BLaER1 treated with 17β-estradiol and CSF1 and Interleukin-3, amounts not matched to agents 10 nM and 100 nM (cell line): ENCODE measurements at regions not wholly inside any gene's neighbourhood (a gene's known extent, or its start where the extent isn't known, plus 50 kb on each side); places are given as distances from the start of the nearest gene placed in this dataset.

Source experiments
- H3K27ac ChIP-seq, 11 experiments: shearing (Covaris generic); formaldehyde crosslinking; 2 replicates each; pipeline ENCODE4 v1.8.1; 2022
- H3K27me3 ChIP-seq, 11 experiments: shearing (Covaris generic); formaldehyde crosslinking; 2 replicates each; pipeline ENCODE4 v1.8.1; 2022
- H3K36me3 ChIP-seq, 11 experiments: shearing (Covaris generic); formaldehyde crosslinking; 2 replicates each; pipeline ENCODE4 v1.8.1; 2022
- H3K4me1 ChIP-seq, 10 experiments: shearing (Covaris generic); formaldehyde crosslinking; 2 replicates each; pipeline ENCODE4 v1.8.1; 2022
- H3K4me2 ChIP-seq, 11 experiments: shearing (Covaris generic); formaldehyde crosslinking; 2 replicates each; pipeline ENCODE4 v1.8.1; 2022
- H3K4me3 ChIP-seq, 10 experiments: shearing (Covaris generic); formaldehyde crosslinking; 2 replicates each; pipeline ENCODE4 v1.8.1; 2022
- H3K9ac ChIP-seq, 11 experiments: shearing (Covaris generic); formaldehyde crosslinking; 2 replicates each; pipeline ENCODE4 v1.8.1; 2022
- H3K9me3 ChIP-seq, 11 experiments: shearing (Covaris generic); formaldehyde crosslinking; replicated peaks in 1 of 11; 2 replicates each; pipeline ENCODE4 v1.8.1; 2022
- H4K20me1 ChIP-seq, 11 experiments: shearing (Covaris generic); formaldehyde crosslinking; 2 replicates each; pipeline ENCODE4 v1.8.1; 2022
- Cebpa-rat ChIP-seq, 11 experiments: shearing (Covaris generic); IDR thresholded peaks; 2 replicates each; pipeline ENCODE4 v1.8.1; 2022

- Histone ChIP-seq H4K20me1 (peaks cover 0 to 5% (median 0%) of the 10 kb centered on the region in 11 experiments; a peak in 1 of 22 replicates), H3K4me1 (no peaks in the 10 kb centered on the region), H3K27me3 (no peaks in the 10 kb centered on the region), H3K9me3 (no peaks in the 10 kb centered on the region), H3K27ac (no peak overlapping the region), H3K36me3 (no peaks in the 10 kb centered on the region), H3K4me3 (no peak overlapping the region), H3K9ac (no peak overlapping the region), H3K4me2 (no peak overlapping the region)
- no peak for TF ChIP-seq Cebpa-rat (IDR thresholded peaks at IDR 0.05)
These were observed 203.6 kb upstream of the GRIK3 start for GRCh38 chr1:37237948-37238347.

DNA sequence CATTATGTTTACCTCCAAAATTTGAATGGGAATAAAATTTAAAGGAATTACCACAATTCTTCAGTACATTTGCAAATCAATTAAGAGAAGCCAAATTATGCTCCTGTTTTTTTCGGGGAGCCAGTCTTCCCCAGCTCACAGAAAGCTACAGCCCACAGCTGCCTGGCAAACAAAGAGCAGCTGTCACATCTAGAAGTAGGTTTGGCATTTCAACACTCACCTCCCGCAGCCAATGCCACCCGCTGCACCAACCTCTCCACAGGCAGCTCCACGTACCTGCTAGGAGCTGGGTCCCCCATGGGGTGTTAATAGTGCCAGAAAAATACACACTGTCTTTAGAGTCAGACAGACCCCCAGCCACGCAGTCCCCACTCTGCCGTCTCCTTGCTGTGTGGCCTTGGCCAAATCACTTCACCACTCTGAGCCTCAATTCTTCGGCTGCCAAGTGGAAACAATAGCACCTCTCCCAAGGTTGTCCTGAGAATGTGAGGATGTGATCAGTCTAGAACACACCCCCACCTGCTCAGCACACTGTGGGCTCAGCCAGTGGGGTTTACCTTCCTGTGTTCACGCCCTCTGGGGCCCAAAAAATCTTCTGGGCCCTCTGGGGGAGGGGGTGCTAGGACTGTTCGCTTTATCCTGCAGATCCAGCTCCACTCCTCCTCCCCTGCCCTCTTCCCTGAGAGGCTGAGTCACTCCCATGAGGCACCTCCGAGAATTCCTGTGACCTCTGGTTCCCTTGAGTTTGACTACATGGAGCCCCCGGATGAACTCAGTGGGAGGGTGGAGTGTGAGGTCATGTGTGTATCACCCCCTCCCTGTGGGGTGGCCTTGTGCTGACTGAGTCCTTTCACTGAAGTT is 204.3 kb upstream of the GRIK3 start:
- TF ChIP-seq Cebpa-rat (IDR thresholded peaks at IDR 0.05) = no peak
- no peak overlapping the region for H3K4me3 ChIP-seq

GRCh38 chr1:37239225-37239740 is 205.0 kb upstream of the GRIK3 start:
- Histone ChIP-seq H3K27me3 (no peaks in the 10 kb centered on the region), H4K20me1 (peaks cover 0 to 5% (median 0%) of the 10 kb centered on the region in 11 experiments; a peak in 1 of 22 replicates), H3K9me3 (no peaks in the 10 kb centered on the region), H3K4me3 (no peak overlapping the region), H3K36me3 (no peaks in the 10 kb centered on the region), H3K4me1 (no peaks in the 10 kb centered on the region), H3K27ac (no peak overlapping the region), H3K4me2 (no peak overlapping the region), H3K9ac (no peak overlapping the region)
- TF ChIP-seq Cebpa-rat (IDR thresholded peaks at IDR 0.05) = no peak

More for the DNA sequence above, 204.3 kb upstream of the GRIK3 start:
- Histone ChIP-seq H4K20me1 (peaks cover 0 to 5% (median 0%) of the 10 kb centered on the region in 11 experiments; a peak in 1 of 22 replicates), H3K27ac (no peak overlapping the region), H3K4me1 (no peaks in the 10 kb centered on the region), H3K9ac (no peak overlapping the region), H3K9me3 (no peaks in the 10 kb centered on the region), H3K4me2 (no peak overlapping the region), H3K27me3 (no peaks in the 10 kb centered on the region), H3K36me3 (no peaks in the 10 kb centered on the region)

DNA sequence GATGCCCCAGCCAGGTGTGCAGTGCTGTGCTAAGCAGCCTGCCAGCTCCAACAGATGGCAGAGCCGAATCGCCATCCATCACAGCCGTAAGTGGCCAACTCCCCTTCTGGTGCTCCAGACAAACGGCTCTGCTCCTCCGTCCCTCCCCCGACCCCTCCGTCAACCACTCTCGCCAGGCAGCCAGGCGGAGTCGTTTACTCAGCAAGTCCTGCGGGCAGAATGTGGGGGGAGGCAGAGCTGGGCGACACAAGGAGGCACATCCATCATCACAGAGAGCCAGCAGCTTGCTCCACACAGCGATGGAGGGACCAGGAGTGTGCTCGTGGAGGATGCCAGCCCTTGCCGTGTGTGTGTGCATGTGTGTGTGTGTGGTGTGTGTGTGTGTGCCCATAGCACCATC is 206.6 kb upstream of the GRIK3 start:
- Histone ChIP-seq H4K20me1 (peaks cover 0 to 5% (median 0%) of the 10 kb centered on the region in 11 experiments; a peak in 1 of 22 replicates), H3K27ac (no peak overlapping the region), H3K4me1 (no peaks in the 10 kb centered on the region), H3K9ac (no peak overlapping the region), H3K27me3 (no peaks in the 10 kb centered on the region), H3K9me3 (no peaks in the 10 kb centered on the region), H3K36me3 (no peaks in the 10 kb centered on the region), H3K4me2 (no peak overlapping the region), H3K4me3 (no peak overlapping the region)
- no peak for TF ChIP-seq Cebpa-rat (IDR thresholded peaks at IDR 0.05)

- H3K4me2 ChIP-seq = no peak overlapping the region
- H3K27me3 ChIP-seq = no peaks in the 10 kb centered on the region
- no peak overlapping the region for H3K9ac ChIP-seq
- no peaks in the 10 kb centered on the region for H3K36me3 ChIP-seq
- H3K9me3 ChIP-seq = no peaks in the 10 kb centered on the region
- no peak for TF ChIP-seq Cebpa-rat (IDR thresholded peaks at IDR 0.05)
- no peak overlapping the region for H3K4me3 ChIP-seq
- peaks cover 0 to 5% (median 0%) of the 10 kb centered on the region in 11 experiments; a peak in 1 of 22 replicates for H4K20me1 ChIP-seq
- H3K4me1 ChIP-seq = no peaks in the 10 kb centered on the region
- H3K27ac ChIP-seq = no peak overlapping the region
These were observed 208.2 kb upstream of the GRIK3 start for GRCh38 chr1:37242501-37242900.

DNA sequence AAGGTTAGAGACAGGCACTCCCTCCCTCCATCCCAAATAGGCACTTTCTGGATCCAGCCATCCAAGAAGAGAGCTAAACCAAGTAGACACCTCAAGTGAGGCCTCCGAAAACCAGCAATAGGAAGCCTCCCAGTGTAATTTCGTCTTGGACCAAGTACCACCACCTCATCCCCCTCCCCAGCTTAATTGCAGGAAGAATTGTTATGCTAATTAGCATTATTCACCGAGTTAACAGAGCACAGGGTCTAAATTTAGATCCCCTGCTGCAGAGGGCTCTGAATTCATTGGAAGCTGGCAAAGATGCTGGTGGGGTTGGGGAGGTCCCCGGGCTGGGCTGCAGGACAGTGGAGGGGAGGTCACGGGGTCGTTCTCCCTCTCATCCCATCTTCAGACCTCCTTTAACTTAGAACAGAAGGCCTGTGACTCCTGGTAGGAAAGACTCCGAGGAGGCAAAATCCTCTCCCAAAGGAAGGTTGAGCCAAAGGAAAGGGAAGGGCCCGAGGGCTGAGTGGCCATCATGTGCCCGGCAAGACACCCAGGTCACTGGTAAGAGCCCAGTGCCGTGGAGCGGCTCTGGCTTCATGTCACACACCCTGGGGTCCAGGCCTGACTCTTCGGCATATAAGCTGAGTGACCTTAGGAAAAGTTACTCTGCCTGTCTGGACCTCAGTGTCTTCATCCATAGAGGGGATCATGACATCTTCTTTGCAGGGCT is 209.2 kb upstream of the GRIK3 start:
- Histone ChIP-seq H3K4me3 (no peak overlapping the region), H3K27ac (no peak overlapping the region), H4K20me1 (peaks cover 0 to 5% (median 0%) of the 10 kb centered on the region in 11 experiments; a peak in 1 of 22 replicates), H3K9ac (no peak overlapping the region), H3K9me3 (no peaks in the 10 kb centered on the region), H3K27me3 (no peaks in the 10 kb centered on the region), H3K4me2 (no peak overlapping the region), H3K4me1 (no peaks in the 10 kb centered on the region), H3K36me3 (no peaks in the 10 kb centered on the region)
- no peak for TF ChIP-seq Cebpa-rat (IDR thresholded peaks at IDR 0.05)

GRCh38 chr1:37244083-37244480 is 209.8 kb upstream of the GRIK3 start:
- H4K20me1 ChIP-seq = peaks cover 0 to under 1% (median 0%) of the 10 kb centered on the region in 11 experiments; a peak in 1 of 22 replicates
- no peak overlapping the region for H3K4me2 ChIP-seq
- no peak overlapping the region for H3K9ac ChIP-seq
- H3K27me3 ChIP-seq = no peaks in the 10 kb centered on the region
- no peaks in the 10 kb centered on the region for H3K36me3 ChIP-seq
- H3K4me3 ChIP-seq = no peak overlapping the region
- H3K4me1 ChIP-seq = no peaks in the 10 kb centered on the region
- no peaks in the 10 kb centered on the region for H3K9me3 ChIP-seq
- H3K27ac ChIP-seq = no peak overlapping the region
- TF ChIP-seq Cebpa-rat (IDR thresholded peaks at IDR 0.05) = no peak

DNA sequence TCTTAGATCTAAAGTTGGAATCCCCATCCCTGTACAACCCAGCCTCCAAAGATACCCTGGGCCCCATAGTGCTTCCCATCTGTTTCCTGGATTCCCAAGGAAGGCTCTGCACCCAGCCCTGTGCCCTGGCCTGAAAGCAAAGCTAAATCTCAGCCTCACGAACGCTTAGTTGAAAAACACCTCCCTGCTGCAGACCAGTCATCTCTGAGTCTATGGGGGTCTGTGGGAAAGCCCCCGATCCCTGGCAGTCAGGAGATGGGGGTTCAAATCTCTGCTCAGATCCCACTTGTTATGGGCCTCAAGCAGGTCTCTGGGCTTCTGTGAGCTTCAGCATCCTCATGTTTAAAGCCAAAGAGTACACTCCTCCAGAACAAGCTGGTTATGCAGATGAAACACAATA is 210.5 kb upstream of the GRIK3 start:
- Histone ChIP-seq H3K27me3 (no peaks in the 10 kb centered on the region), H3K9me3 (no peaks in the 10 kb centered on the region), H3K4me3 (no peak overlapping the region), H4K20me1 (no peaks in the 10 kb centered on the region), H3K36me3 (no peaks in the 10 kb centered on the region), H3K4me2 (no peak overlapping the region), H3K27ac (no peak overlapping the region), H3K4me1 (no peaks in the 10 kb centered on the region), H3K9ac (no peak overlapping the region)
- TF ChIP-seq Cebpa-rat (IDR thresholded peaks at IDR 0.05) = no peak

GRCh38 chr1:37246631-37247030 is 212.3 kb upstream of the GRIK3 start:
- Histone ChIP-seq H3K4me2 (no peak overlapping the region), H3K9ac (no peak overlapping the region), H3K27ac (no peak overlapping the region), H3K9me3 (no peaks in the 10 kb centered on the region), H3K36me3 (no peaks in the 10 kb centered on the region), H3K4me3 (no peak overlapping the region), H4K20me1 (no peaks in the 10 kb centered on the region), H3K27me3 (no peaks in the 10 kb centered on the region), H3K4me1 (no peaks in the 10 kb centered on the region)
- TF ChIP-seq Cebpa-rat (IDR thresholded peaks at IDR 0.05) = no peak
